HUES6 (cell line): ENCODE measurements at regions not wholly inside any gene's neighbourhood (a gene's known extent, or its start where the extent isn't known, plus 50 kb on each side); places are given as distances from the start of the nearest gene placed in this dataset.
"Not testable (repeated sequence)": the region's sequence is repeated elsewhere in the genome, so short reads cannot be mapped to it uniquely, and the experiment has no call there.

Source experiments
- H3K27ac ChIP-seq: 2 replicates; pipeline ENCODE4 v1.7.0; 2013; ENCODE audit warnings: low read depth, mild to moderate bottlenecking, low read length, inconsistent platforms
- H3K27me3 ChIP-seq: 2 replicates; pipeline ENCODE4 v1.6.1; 2013; ENCODE audit warnings: low read length; ENCODE audit not compliant: control insufficient read depth, insufficient read depth
- H3K36me3 ChIP-seq: 2 replicates; pipeline ENCODE4 v1.6.1; 2013; ENCODE audit warnings: low read length; ENCODE audit not compliant: control insufficient read depth, insufficient read depth
- H3K4me1 ChIP-seq: 2 replicates; pipeline ENCODE4 v1.6.1; 2013; ENCODE audit warnings: low read length; ENCODE audit not compliant: control insufficient read depth, insufficient read depth
- H3K4me3 ChIP-seq: 2 replicates; pipeline ENCODE4 v1.5.1; 2013; ENCODE audit warnings: low read depth, low read length
- H3K9ac ChIP-seq: one replicate; pipeline ENCODE4 v1.6.1; 2013; ENCODE audit warnings: mild to moderate bottlenecking, low read length
- H3K9me3 ChIP-seq: 2 replicates; pipeline ENCODE4 v1.6.1; 2013; ENCODE audit warnings: low read depth, low read length; ENCODE audit not compliant: control insufficient read depth, insufficient read depth

DNA sequence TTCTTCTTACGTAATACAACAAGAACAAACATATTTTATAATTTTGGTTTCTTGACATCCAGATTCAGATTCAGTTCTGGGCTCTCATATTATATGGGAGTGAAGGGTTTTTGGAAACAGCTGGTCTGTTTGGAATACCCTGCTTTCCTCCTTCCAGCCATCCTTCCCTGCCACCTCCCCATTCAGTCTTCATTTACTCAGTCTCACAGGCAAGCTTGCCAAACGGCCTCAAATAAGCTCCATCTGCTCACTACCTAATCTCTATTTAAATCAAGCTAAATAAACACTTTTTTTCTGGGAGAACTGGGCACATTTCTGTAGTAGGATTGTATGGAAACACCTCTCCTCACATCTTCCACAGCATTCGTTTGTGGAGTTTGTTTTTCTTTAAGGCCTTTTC lies 147.5 kb downstream of the RND3 start:
- no peaks in the 10 kb centered on the region; the same call in 1 of the 2 replicates for H3K4me1 ChIP-seq
- no peaks in the 10 kb centered on the region for H3K36me3 ChIP-seq
- no peak overlapping the region for H3K9ac ChIP-seq
- H3K9me3 ChIP-seq: no peaks in the 10 kb centered on the region
- H3K27ac ChIP-seq: no peak overlapping the region
- H3K4me3 ChIP-seq: no peak overlapping the region
- H3K27me3 ChIP-seq: no peaks in the 10 kb centered on the region

DNA sequence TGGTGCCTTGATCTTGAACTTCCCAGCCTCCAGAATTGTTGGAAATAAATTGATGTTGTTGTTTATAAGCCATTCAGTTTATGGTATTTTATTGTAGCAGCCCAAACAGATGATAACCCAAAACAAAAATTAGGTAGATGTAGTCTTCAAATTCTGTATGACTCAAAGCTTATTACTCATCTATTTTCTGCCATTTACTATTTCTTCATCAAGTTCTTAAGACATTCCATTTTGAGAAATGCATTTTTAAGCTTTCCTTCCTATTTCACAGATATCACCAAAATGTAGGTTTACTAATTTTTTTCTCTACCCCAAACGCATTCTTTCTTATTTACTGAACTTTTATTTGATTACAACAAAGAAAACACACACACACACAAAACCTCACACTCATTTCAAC lies 148.2 kb downstream of the RND3 start:
- Histone ChIP-seq H3K9me3 (no peaks in the 10 kb centered on the region), H3K27ac (no peak overlapping the region), H3K27me3 (no peaks in the 10 kb centered on the region), H3K36me3 (no peaks in the 10 kb centered on the region), H3K4me3 (no peak overlapping the region), H3K4me1 (no peaks in the 10 kb centered on the region; the same call in 1 of the 2 replicates), H3K9ac (no peak overlapping the region)

DNA sequence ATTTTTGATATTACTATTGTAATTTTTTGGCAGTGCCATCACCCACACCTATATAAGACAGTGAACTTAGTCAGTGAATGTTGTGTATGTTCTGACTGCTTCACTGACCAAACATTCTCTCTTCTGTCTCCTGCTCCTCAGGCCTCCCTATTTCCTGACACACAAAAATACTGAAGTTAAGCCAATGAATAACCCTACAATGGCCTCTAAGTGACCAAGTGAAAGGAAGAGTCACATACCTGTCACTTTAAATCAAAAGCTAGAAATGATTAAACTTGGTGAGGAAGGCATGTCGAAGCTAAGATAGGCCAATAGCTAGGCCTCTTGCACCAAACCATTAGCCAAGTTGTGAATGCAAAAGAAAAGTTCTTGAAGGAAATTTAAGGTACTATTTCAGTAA lies 151.9 kb downstream of the RND3 start:
- Histone ChIP-seq H3K36me3 (no peaks in the 10 kb centered on the region), H3K9ac (no peak overlapping the region), H3K4me3 (no peak overlapping the region), H3K9me3 (no peaks in the 10 kb centered on the region), H3K27me3 (no peaks in the 10 kb centered on the region), H3K27ac (no peak overlapping the region), H3K4me1 (no peaks in the 10 kb centered on the region; the same call in 1 of the 2 replicates)

DNA sequence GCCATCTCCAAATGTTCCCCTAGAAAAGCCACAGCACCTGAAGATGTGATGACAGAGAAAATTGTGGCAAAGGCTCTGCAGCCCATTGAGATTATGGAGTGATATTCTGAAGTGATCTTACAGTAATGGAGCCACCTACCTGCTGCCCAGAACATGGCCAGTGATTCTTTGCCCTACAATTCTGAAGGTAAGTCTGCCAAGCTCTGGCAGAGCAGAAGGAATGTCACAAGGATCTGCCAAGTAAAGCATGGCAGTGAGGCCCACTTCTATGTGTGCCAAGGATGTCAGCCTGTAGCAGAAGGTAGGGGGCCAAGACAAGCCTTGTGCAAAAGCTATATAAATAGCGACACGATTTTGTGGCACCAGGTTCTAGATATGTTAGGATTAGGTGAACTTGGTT lies 155.1 kb downstream of the RND3 start:
- Histone ChIP-seq H3K4me3 (no peak overlapping the region), H3K27me3 (no peaks in the 10 kb centered on the region), H3K9ac (no peak overlapping the region), H3K4me1 (0 out of 2 replicates have a peak, but pooled peaks cover 6% of the 10 kb centered on the region), H3K27ac (no peak overlapping the region), H3K36me3 (no peaks in the 10 kb centered on the region), H3K9me3 (no peaks in the 10 kb centered on the region)

DNA sequence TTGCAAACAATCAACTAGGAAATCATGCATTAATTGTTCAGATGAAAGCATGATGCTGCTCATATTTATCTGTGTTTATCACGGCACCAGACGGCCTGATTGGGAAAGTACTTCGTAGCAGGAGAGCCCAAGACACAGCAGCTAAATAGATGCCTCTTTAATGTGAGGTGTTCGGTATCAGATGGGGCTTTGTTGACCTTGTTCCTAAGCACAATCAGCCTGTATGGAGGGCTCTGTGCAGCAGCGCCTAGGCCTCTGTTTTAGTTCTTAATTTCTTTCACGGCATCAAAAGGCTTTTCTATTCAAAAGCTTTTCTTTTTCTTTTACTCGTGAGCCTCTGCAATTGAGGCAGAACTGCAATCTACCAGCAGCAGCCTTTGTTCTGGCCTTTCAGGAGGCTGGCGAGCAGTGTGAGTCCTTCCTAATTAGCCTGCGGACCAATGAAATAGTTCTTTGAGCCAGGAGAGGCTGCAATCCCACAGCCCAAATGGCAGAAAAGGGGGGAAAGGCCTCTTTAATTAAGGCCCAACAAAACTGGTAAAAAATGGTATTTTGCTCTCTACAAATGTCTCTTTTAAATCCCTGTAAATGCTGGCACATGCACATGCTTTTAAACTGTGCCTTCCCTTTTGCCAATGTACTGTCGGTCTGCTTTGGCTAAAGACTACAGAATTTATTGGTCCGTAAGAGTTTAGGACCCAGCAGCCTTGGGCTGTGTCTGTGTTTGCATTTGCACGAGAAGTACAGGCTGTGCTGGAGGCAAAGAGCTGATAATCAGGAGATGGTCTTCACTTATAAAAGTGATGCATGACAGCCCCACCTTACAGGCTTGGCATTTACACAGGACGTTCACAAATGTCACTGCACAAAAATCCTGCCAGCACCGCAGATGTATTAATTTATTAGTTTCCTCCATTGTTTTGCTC lies 159.6 kb downstream of the RND3 start:
- 0 out of 2 replicates have a peak, but pooled peaks cover 6% of the 10 kb centered on the region for H3K4me1 ChIP-seq
- H3K27ac ChIP-seq: no peak overlapping the region
- H3K27me3 ChIP-seq: no peaks in the 10 kb centered on the region
- no peaks in the 10 kb centered on the region for H3K36me3 ChIP-seq
- H3K4me3 ChIP-seq: no peak overlapping the region
- H3K9ac ChIP-seq: no peak overlapping the region
- H3K9me3 ChIP-seq: no peaks in the 10 kb centered on the region

DNA sequence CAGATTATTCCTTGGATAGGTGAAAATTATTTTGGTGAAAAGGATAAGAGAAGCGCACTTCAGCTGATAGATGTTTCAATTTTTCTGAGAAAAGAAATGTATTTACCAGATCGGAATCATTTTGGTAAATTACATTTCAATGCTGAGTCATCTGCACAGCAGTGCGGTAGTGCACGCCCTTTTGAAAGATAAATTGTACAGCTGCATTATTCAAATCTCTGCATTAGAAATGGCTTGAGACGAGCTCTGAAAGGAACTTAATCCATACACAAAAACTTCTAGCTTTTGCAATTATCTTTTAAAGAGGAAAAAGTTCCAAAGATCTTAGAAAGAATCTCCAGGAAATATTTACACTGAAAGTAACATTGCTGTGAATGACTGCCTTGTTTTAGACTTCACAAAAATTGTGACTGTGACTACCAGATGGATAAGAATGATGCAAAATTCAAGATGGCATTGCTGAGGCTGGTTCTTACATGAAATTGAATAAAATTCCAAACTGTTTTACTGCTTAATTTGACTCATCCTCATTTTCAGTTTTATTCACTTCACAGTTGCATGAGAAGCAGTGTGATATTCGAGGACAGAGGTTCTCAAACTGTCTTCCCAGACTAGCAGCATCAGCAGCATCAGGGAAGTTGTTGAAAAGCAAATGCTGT lies 161.7 kb downstream of the RND3 start:
- H3K27me3 ChIP-seq: no peaks in the 10 kb centered on the region
- 0 out of 2 replicates have a peak, but pooled peaks cover 6% of the 10 kb centered on the region for H3K4me1 ChIP-seq
- H3K9me3 ChIP-seq: no peaks in the 10 kb centered on the region
- H3K4me3 ChIP-seq: no peak overlapping the region
- H3K9ac ChIP-seq: no peak overlapping the region
- H3K27ac ChIP-seq: no peak overlapping the region
- H3K36me3 ChIP-seq: no peaks in the 10 kb centered on the region

DNA sequence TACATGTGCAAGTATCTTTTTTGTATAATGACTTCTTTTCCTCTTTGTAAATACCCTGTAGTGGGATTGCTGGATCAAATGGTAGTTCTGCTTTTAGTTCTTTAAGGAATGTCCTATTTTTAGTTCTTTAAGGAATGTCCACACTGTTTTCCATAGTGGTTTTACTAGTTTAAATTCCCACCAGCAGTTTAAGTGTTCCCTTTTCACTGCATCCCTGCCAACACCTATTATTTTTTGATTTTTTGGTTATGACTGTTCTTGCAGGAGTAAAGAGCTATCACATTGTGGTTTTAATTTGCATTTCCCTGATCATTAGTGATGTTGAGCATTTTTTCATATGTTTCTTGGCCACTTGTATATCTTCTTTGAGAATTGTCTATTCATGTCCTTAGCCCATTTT lies 164.4 kb downstream of the RND3 start:
- not testable (repeated sequence) for H3K9ac ChIP-seq, H3K9me3 ChIP-seq, H3K27ac ChIP-seq, H3K36me3 ChIP-seq, H3K4me3 ChIP-seq, H3K27me3 ChIP-seq, H3K4me1 ChIP-seq

DNA sequence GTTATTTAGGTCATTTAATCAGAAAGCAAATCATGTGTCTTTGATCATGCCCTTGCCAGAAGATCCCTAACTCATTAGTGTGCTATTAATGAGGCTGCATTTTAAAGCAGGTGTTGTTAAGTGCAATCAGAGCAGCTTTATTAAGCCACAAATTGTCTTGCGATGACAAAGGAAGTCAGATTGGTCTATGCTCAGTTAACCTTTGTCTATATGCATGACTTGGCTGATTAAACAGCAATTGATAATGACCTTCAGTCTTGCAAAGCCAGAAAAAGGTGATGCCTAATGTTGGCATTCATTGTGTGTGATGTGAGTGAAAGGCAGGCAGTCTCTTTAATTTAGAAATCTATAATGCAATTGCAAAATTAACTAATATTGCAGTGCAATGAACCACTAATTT lies 166.9 kb downstream of the RND3 start:
- Histone ChIP-seq H3K4me3 (no peak overlapping the region), H3K4me1 (no peaks in the 10 kb centered on the region), H3K27me3 (no peaks in the 10 kb centered on the region), H3K9ac (no peak overlapping the region), H3K27ac (no peak overlapping the region), H3K9me3 (no peaks in the 10 kb centered on the region), H3K36me3 (no peaks in the 10 kb centered on the region)

DNA sequence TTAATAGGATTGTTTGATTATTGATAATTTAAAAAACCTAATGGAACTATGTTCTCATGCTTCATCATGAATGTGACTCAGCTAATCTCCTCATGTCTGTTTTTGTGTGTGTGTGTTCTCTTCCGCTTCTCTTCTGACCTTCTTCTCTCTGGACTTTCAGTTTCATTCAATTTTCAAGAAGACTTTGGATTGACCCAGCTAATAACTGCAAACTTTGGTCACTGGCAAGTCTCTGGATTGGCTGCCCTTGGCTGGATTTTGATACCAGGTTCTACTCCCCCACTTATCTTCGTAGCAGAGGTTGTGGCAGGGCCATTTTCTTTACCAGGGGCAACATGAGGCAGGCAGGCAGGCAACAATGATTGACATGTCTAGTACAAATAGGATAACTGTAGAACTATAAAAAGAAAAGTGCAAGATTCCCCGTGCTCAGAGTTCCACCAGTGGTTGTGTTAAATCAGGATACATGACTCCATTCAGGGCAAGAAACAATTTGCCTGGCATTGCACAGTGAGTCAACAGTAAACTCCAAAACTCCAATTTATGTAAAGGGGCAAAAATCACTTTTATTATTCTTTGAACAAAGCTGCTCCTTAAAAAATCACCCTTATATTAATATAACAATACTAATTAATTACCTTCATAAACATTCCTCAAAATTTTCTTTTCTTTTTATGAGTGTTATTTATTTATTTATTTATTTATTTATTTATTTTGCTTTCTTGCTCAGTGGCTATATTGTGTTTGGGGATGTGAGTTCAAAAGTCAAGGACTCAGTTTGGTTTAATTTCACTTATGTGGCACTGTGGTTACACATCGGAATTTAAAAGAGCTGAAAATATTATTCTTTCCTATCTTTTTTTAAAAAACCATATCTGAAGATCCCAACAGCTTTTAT lies 167.6 kb downstream of the RND3 start:
- no peaks in the 10 kb centered on the region for H3K4me1 ChIP-seq
- no peak overlapping the region for H3K4me3 ChIP-seq
- H3K9ac ChIP-seq: no peak overlapping the region
- no peaks in the 10 kb centered on the region for H3K27me3 ChIP-seq
- no peak overlapping the region for H3K27ac ChIP-seq
- H3K36me3 ChIP-seq: no peaks in the 10 kb centered on the region
- H3K9me3 ChIP-seq: no peaks in the 10 kb centered on the region

DNA sequence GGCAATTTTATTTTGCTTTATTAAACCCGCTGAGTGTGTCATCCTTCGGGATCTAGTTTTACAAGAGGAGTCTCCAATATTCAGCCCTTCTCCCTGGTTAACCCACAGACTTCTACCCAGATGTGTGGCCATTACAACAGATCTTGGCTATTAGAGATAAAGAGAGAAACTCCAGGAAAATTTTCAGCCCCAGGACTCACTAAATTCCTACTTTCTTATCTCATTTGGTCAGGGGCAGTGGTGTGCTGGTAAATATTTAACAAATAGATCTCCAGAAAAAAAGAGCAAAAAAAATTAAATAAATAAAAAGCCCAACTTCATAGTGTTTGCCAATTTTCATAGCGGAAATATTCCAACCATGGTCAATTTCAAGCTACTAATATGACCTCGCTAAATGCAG lies 168.4 kb downstream of the RND3 start:
- Histone ChIP-seq H3K4me1 (no peaks in the 10 kb centered on the region), H3K4me3 (no peak overlapping the region), H3K36me3 (no peaks in the 10 kb centered on the region), H3K27me3 (no peaks in the 10 kb centered on the region), H3K9me3 (no peaks in the 10 kb centered on the region), H3K27ac (no peak overlapping the region), H3K9ac (no peak overlapping the region)
